ENCODE measurements at regions not wholly inside any gene's neighbourhood (a gene's known extent, or its start where the extent isn't known, plus 50 kb on each side); places are given as distances from the start of the nearest gene placed in this dataset.

GRCh38 chr6:170136541-170137175 is 154.2 kb downstream of the DLL1 start:
- no peak for DNase-seq

- no peak for DNase-seq
These were observed 154.9 kb downstream of the DLL1 start for GRCh38 chr6:170135821-170136471.

- DNase-seq: no peak
These were observed 155.4 kb downstream of the DLL1 start for GRCh38 chr6:170135461-170135820.

- no peak for DNase-seq
These were observed 156.1 kb downstream of the DLL1 start for GRCh38 chr6:170134471-170135440.

- no peak for DNase-seq
These were observed 156.8 kb downstream of the DLL1 start for GRCh38 chr6:170134031-170134470.

- no peak for DNase-seq
These were observed 158.3 kb downstream of the DLL1 start for GRCh38 chr6:170132561-170132991.

- DNase-seq: no peak
These were observed 158.8 kb downstream of the DLL1 start for GRCh38 chr6:170132011-170132521.

- no peak for DNase-seq
These were observed 159.5 kb downstream of the DLL1 start for GRCh38 chr6:170131351-170131750.

GRCh38 chr6:170130771-170131241 is 160.1 kb downstream of the DLL1 start:
- no peak for DNase-seq

GRCh38 chr6:170130201-170130621 is 160.7 kb downstream of the DLL1 start:
- no peak for DNase-seq

GRCh38 chr6:170129691-170130171 is 161.1 kb downstream of the DLL1 start:
- DNase-seq: peak in 22 of 56 donors; percentile 5 to 79 (median 46)

- no peak for DNase-seq
These were observed 161.8 kb downstream of the DLL1 start for GRCh38 chr6:170128811-170129681.

- DNase-seq: no peak
These were observed 162.5 kb downstream of the DLL1 start for GRCh38 chr6:170128346-170128745.

- DNase-seq: no peak
These were observed 163.7 kb downstream of the DLL1 start for GRCh38 chr6:170127151-170127550.

- DNase-seq: no peak
These were observed 165.2 kb downstream of the DLL1 start for GRCh38 chr6:170125456-170126300.

- no peak for DNase-seq
These were observed 166.0 kb downstream of the DLL1 start for GRCh38 chr6:170124836-170125235.

GRCh38 chr6:170124150-170124549 is 166.7 kb downstream of the DLL1 start:
- DNase-seq: no peak

- no peak for DNase-seq
These were observed 168.2 kb downstream of the DLL1 start for GRCh38 chr6:170122651-170123050.
